D341Med (cell line): ENCODE measurements at regions not wholly inside any gene's neighbourhood (a gene's known extent, or its start where the extent isn't known, plus 50 kb on each side); places are given as distances from the start of the nearest gene placed in this dataset.

Source experiments
- DNase-seq: peaks from one replicate; pipeline ENCODE4 v3.0.0; 2012; ENCODE audit warnings: low spot score

- DNase-seq: no peak
Measured at GRCh38 chrX:5829469-5829868, 399.2 kb downstream of the NLGN4X start.

GRCh38 chrX:5829060-5829459, 399.6 kb downstream of the NLGN4X start:
- no peak for DNase-seq

GRCh38 chrX:5823903-5824302, 404.8 kb downstream of the NLGN4X start:
- no peak for DNase-seq

GRCh38 chrX:5810636-5811035, 418.0 kb downstream of the NLGN4X start:
- DNase-seq: peak; percentile 6

GRCh38 chrX:5807181-5807580, 421.5 kb downstream of the NLGN4X start:
- DNase-seq: no peak

- no peak for DNase-seq
Measured at GRCh38 chrX:5802391-5802790, 426.3 kb downstream of the NLGN4X start.

GRCh38 chrX:5791721-5792120, 436.9 kb downstream of the NLGN4X start:
- DNase-seq: no peak

- DNase-seq: no peak
Measured at GRCh38 chrX:5788910-5789309, 439.8 kb downstream of the NLGN4X start.

GRCh38 chrX:5780821-5781220, 447.8 kb downstream of the NLGN4X start:
- no peak for DNase-seq

- no peak for DNase-seq
Measured at GRCh38 chrX:5775846-5776430, 452.7 kb downstream of the NLGN4X start.

GRCh38 chrX:5774446-5774845, 454.2 kb downstream of the NLGN4X start:
- no peak for DNase-seq

GRCh38 chrX:5771441-5771840, 457.2 kb downstream of the NLGN4X start:
- DNase-seq: no peak

GRCh38 chrX:5756616-5757015, 472.1 kb downstream of the NLGN4X start:
- no peak for DNase-seq

- DNase-seq: no peak
Measured at GRCh38 chrX:5753291-5753690, 475.4 kb downstream of the NLGN4X start.

- DNase-seq: no peak
Measured at GRCh38 chrX:5752831-5753230, 475.8 kb downstream of the NLGN4X start.

GRCh38 chrX:5748586-5749150, 480.0 kb downstream of the NLGN4X start:
- DNase-seq: no peak

- DNase-seq: no peak
Measured at GRCh38 chrX:5746231-5746630, 482.4 kb downstream of the NLGN4X start.

GRCh38 chrX:5733501-5733900, 495.2 kb downstream of the NLGN4X start:
- no peak for DNase-seq

GRCh38 chrX:5730556-5730955, 498.1 kb downstream of the NLGN4X start:
- no peak for DNase-seq

- DNase-seq: no peak
Measured at GRCh38 chrX:5726224-5726623, 502.4 kb downstream of the NLGN4X start.

GRCh38 chrX:5724123-5724522, 504.5 kb downstream of the NLGN4X start:
- no peak for DNase-seq

- DNase-seq: no peak
Measured at GRCh38 chrX:5718651-5719050, 510.0 kb downstream of the NLGN4X start.

- DNase-seq: no peak
Measured at GRCh38 chrX:5716666-5717065, 512.0 kb downstream of the NLGN4X start.

GRCh38 chrX:5708251-5708650, 520.4 kb downstream of the NLGN4X start:
- no peak for DNase-seq
